WI38 (cell line): ENCODE measurements at regions not wholly inside any gene's neighbourhood (a gene's known extent, or its start where the extent isn't known, plus 50 kb on each side); places are given as distances from the start of the nearest gene placed in this dataset.

Experiments used
- H3K4me3 ChIP-seq: 2 replicates; pipeline ENCODE4 v1.5.1; 2011; ENCODE audit warnings: low read depth, mild to moderate bottlenecking, control low read depth, low read length
- CTCF ChIP-seq: IDR thresholded peaks from 2 replicates; pipeline ENCODE4 v1.5.1; 2012; ENCODE audit warnings: low read depth, mild to moderate bottlenecking, control low read depth, low read length

GRCh38 chr1:245045087-245045881 is 109.5 kb upstream of the KIF26B start:
- TF ChIP-seq CTCF = no peak
- H3K4me3 ChIP-seq = no peak overlapping the region

GRCh38 chr1:245043611-245043940 is 111.2 kb upstream of the KIF26B start:
- no peak overlapping the region for H3K4me3 ChIP-seq
- no peak for TF ChIP-seq CTCF

GRCh38 chr1:245041058-245041698 is 113.6 kb upstream of the KIF26B start:
- H3K4me3 ChIP-seq = no peak overlapping the region
- TF ChIP-seq CTCF = no peak

GRCh38 chr1:245039196-245039595 is 115.6 kb upstream of the KIF26B start:
- no peak for TF ChIP-seq CTCF
- H3K4me3 ChIP-seq = no peak overlapping the region

GRCh38 chr1:245036102-245036501 is 118.7 kb upstream of the KIF26B start:
- H3K4me3 ChIP-seq = no peak overlapping the region
- no peak for TF ChIP-seq CTCF

- no peak for TF ChIP-seq CTCF
- H3K4me3 ChIP-seq = no peak overlapping the region
Observed at GRCh38 chr1:245031041-245031440, 123.7 kb upstream of the KIF26B start.

GRCh38 chr1:245026247-245026646 is 128.5 kb upstream of the KIF26B start:
- no peak for TF ChIP-seq CTCF
- no peak overlapping the region for H3K4me3 ChIP-seq
